Left lung (tissue), 4 donors: ENCODE measurements at regions not wholly inside any gene's neighbourhood (a gene's known extent, or its start where the extent isn't known, plus 50 kb on each side); places are given as distances from the start of the nearest gene placed in this dataset.

Experiments
- ATAC-seq: fragments of 200-7000 bp; cut with Tn5 transposase; one replicate; pipeline ENCODE4 v1.9.1; 2020; ENCODE audit warnings: moderate library complexity
- DNase-seq, 4 donors: peaks; one replicate each; pipeline ENCODE4 v3.0.0-alpha.2; 2013 to 2020
- H3K27ac ChIP-seq, 2 donors: fragments of 200-600 bp; sonication (generic) in 1 of 2; one replicate each; pipeline versions ENCODE4 v1.5.0 to v1.8.0; 2020 to 2021
- H3K27me3 ChIP-seq, 2 donors: fragments of 200-600 bp; sonication (generic) in 1 of 2; one replicate each; pipeline versions ENCODE4 v1.5.0 to v1.8.0; 2020 to 2021
- H3K36me3 ChIP-seq, 2 donors: fragments of 200-600 bp; sonication (generic) in 1 of 2; one replicate each; pipeline versions ENCODE4 v1.5.0 to v1.8.0; 2020 to 2021
- H3K4me1 ChIP-seq, 2 donors: fragments of 200-600 bp; one replicate each; pipeline ENCODE4 v1.8.0; 2021
- H3K4me3 ChIP-seq, 2 donors: fragments of 200-600 bp; sonication (generic) in 1 of 2; one replicate each; pipeline versions ENCODE4 v1.5.0 to v1.8.0; 2020 to 2021; ENCODE audit warnings: mild to moderate bottlenecking in 1 of 2
- H3K9me3 ChIP-seq, 2 donors: fragments of 200-600 bp; sonication (generic) in 1 of 2; one replicate each; pipeline versions ENCODE4 v1.5.0 to v1.8.0; 2020 to 2021
- CTCF ChIP-seq, 2 donors: fragments of 200-600 bp; sonication (generic) in 1 of 2; IDR thresholded peaks; one replicate each; pipeline versions ENCODE4 v1.5.0 to v1.8.0; 2021; ENCODE audit warnings: antibody characterized with exemption in 2 of 2
- intact Hi-C, 2 donors: fragments of 100-400 bp; cut with DNase I; formaldehyde crosslinking; loops; one replicate each; pipeline versions ENCODE4 v1.11.2 to v1.14.2; 2022
- donor health status: DM: no; HTN: yes; CAD: no.
- donor health status: DM: no; HTN: no; CAD: no.

GRCh38 chr5:89342106-89342876 lies 459.3 kb upstream of the MEF2C start:
- intact Hi-C loops: no loop called here
- Histone ChIP-seq H3K9me3 (no peaks in the 10 kb centered on the region), H3K27me3 (no peaks in the 10 kb centered on the region), H3K36me3 (no peaks in the 10 kb centered on the region), H3K4me1 (peaks cover 0 to 3% of the 10 kb centered on the region in 2 donors), H3K4me3 (no peak overlapping the region), H3K27ac (no peak overlapping the region)
- ATAC-seq: peak; percentile 71
- TF ChIP-seq CTCF (IDR thresholded peaks at IDR 0.05): no peak
- no peak for DNase-seq

GRCh38 chr5:89338935-89339334 lies 456.0 kb upstream of the MEF2C start:
- DNase-seq: no peak
- no peaks in the 10 kb centered on the region for H3K36me3 ChIP-seq
- no peaks in the 10 kb centered on the region for H3K9me3 ChIP-seq
- no peak for ATAC-seq
- no peak overlapping the region for H3K4me3 ChIP-seq
- peaks cover 0 to 3% of the 10 kb centered on the region in 2 donors for H3K4me1 ChIP-seq
- H3K27ac ChIP-seq: no peak overlapping the region
- TF ChIP-seq CTCF (IDR thresholded peaks at IDR 0.05): no peak
- H3K27me3 ChIP-seq: no peaks in the 10 kb centered on the region
- intact Hi-C loops: no loop called here

GRCh38 chr5:89336111-89336510 lies 453.1 kb upstream of the MEF2C start:
- H3K27me3 ChIP-seq: no peaks in the 10 kb centered on the region
- no peak for ATAC-seq
- H3K9me3 ChIP-seq: no peaks in the 10 kb centered on the region
- no peaks in the 10 kb centered on the region for H3K4me1 ChIP-seq
- H3K27ac ChIP-seq: no peak overlapping the region
- TF ChIP-seq CTCF (IDR thresholded peaks at IDR 0.05): no peak
- H3K4me3 ChIP-seq: no peak overlapping the region
- intact Hi-C loops: no loop called here
- H3K36me3 ChIP-seq: no peaks in the 10 kb centered on the region
- no peak for DNase-seq

- Histone ChIP-seq H3K9me3 (no peaks in the 10 kb centered on the region), H3K4me1 (no peaks in the 10 kb centered on the region), H3K27me3 (no peaks in the 10 kb centered on the region), H3K27ac (no peak overlapping the region), H3K4me3 (no peak overlapping the region), H3K36me3 (no peaks in the 10 kb centered on the region)
- no peak for TF ChIP-seq CTCF (IDR thresholded peaks at IDR 0.05)
- intact Hi-C loops: no loop called here
- DNase-seq: no peak
- ATAC-seq: no peak
Observed at GRCh38 chr5:89330140-89330539, 447.2 kb upstream of the MEF2C start.

GRCh38 chr5:89327608-89328007 lies 444.6 kb upstream of the MEF2C start:
- DNase-seq (no peak), ATAC-seq (no peak)
- intact Hi-C loops: no loop called here
- TF ChIP-seq CTCF (IDR thresholded peaks at IDR 0.05): no peak
- peaks cover 0 to 3% of the 10 kb centered on the region in 2 donors for H3K4me1 ChIP-seq
- H3K4me3 ChIP-seq: no peak overlapping the region
- H3K27me3 ChIP-seq: no peaks in the 10 kb centered on the region
- H3K9me3 ChIP-seq: no peaks in the 10 kb centered on the region
- H3K27ac ChIP-seq: no peak overlapping the region
- no peaks in the 10 kb centered on the region for H3K36me3 ChIP-seq
